A673 (cell line): ENCODE measurements at regions not wholly inside any gene's neighbourhood (a gene's known extent, or its start where the extent isn't known, plus 50 kb on each side); places are given as distances from the start of the nearest gene placed in this dataset.

Experiments
- CTCF ChIP-seq: fragments of 300-800, 200-600 bp; sonication (generic); conservative IDR thresholded peaks from 2 replicates; pipeline ENCODE4 v1.5.1; 2017; ENCODE audit warnings: low read depth, mild to moderate bottlenecking, antibody characterized with exemption, low read length, moderate library complexity, mixed read lengths
- EZH2 ChIP-seq: fragments of 200-600 bp; sonication (generic); IDR thresholded peaks from 2 replicates; pipeline ENCODE4 v1.6.1; 2017; ENCODE audit warnings: borderline replicate concordance, low read depth, mild to moderate bottlenecking, mixed read lengths, antibody characterized with exemption, low read length; ENCODE audit not compliant: poor library complexity, severe bottlenecking

- TF ChIP-seq CTCF = no peak
- TF ChIP-seq EZH2 = no peak
These were observed 1544.1 kb downstream of the PLA2G4A start for GRCh38 chr1:188372821-188373220.
